ENCODE measurements at regions not wholly inside any gene's neighbourhood (a gene's known extent, or its start where the extent isn't known, plus 50 kb on each side); places are given as distances from the start of the nearest gene placed in this dataset.

DNA sequence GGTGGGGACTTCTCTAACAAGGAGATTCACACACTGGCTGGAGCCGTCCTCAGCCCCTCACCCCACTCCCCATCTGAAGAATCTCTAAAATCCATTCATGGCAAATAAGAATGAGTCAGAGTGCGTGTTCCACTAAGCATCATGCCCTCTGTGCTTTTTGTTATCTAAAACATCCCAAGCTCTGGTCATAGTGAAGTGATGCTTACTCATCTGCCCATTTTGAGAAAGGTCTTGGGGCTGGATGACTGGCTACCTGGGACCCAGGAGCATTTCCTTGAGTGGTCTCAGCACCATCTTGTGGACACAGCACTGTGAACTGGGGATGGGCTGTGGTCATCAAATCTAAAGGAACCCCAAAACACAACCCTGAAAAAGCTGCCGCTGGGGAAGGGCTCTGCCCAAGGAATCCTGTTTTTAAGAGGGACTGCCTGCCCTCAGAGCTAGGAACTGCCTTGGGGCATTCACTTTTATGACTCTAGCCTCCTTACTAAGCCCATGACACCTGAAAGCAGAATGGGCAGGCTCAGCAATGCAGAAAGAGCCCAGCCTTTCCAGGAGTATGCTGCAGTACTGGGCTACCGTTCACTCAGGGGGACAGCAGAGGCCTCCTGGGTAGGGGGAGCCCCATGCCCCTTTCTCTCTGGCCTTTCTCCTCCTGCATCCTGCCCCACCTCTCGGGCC is 53.5 kb downstream of the ZBTB38 start:
- TF ChIP-seq, protein P1, sequence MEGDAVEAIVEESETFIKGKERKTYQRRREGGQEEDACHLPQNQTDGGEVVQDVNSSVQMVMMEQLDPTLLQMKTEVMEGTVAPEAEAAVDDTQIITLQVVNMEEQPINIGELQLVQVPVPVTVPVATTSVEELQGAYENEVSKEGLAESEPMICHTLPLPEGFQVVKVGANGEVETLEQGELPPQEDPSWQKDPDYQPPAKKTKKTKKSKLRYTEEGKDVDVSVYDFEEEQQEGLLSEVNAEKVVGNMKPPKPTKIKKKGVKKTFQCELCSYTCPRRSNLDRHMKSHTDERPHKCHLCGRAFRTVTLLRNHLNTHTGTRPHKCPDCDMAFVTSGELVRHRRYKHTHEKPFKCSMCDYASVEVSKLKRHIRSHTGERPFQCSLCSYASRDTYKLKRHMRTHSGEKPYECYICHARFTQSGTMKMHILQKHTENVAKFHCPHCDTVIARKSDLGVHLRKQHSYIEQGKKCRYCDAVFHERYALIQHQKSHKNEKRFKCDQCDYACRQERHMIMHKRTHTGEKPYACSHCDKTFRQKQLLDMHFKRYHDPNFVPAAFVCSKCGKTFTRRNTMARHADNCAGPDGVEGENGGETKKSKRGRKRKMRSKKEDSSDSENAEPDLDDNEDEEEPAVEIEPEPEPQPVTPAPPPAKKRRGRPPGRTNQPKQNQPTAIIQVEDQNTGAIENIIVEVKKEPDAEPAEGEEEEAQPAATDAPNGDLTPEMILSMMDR (IDR thresholded peaks at IDR 0.05 in 2 of 3, conservative IDR thresholded peaks at IDR 0.05 in 1 of 3; ENCODE audit: borderline replicate concordance in 1 of 3, insufficient read depth in 1 of 3, low read depth in 2 of 3, low read length in 2 of 3), result no peak
- TF ChIP-seq TCF7L2 (IDR thresholded peaks at IDR 0.05; ENCODE audit: borderline replicate concordance, extremely low read depth, insufficient read depth, insufficient read length) (no peak), POLR2A (IDR thresholded peaks at IDR 0.05; ENCODE audit: borderline replicate concordance, extremely low read depth, insufficient read depth, insufficient read length) (no peak), EZH2 (IDR thresholded peaks at IDR 0.05) (no peak), EZH2phosphoT487 (IDR thresholded peaks at IDR 0.05; ENCODE audit: borderline replicate concordance) (no peak), JUND (IDR thresholded peaks at IDR 0.05) (no peak), YY1 (IDR thresholded peaks at IDR 0.05; ENCODE audit: extremely low read depth, insufficient replicate concordance, low read depth, low read length) (no peak), POLR2AphosphoS5 (IDR thresholded peaks at IDR 0.05; ENCODE audit: low read depth, low read length) (no peak), CBX3 (IDR thresholded peaks at IDR 0.05; ENCODE audit: low read depth) (no peak), SIN3A (IDR thresholded peaks at IDR 0.05; ENCODE audit: low read depth) (no peak), SP1 (IDR thresholded peaks at IDR 0.05; ENCODE audit: low read depth) (no peak), ZNF274 (IDR thresholded peaks at IDR 0.05; ENCODE audit: low read depth, low read length) (no peak)

Data from HCT116 (cell line).